ENCODE measurements at regions not wholly inside any gene's neighbourhood (a gene's known extent, or its start where the extent isn't known, plus 50 kb on each side); places are given as distances from the start of the nearest gene placed in this dataset.

DNA sequence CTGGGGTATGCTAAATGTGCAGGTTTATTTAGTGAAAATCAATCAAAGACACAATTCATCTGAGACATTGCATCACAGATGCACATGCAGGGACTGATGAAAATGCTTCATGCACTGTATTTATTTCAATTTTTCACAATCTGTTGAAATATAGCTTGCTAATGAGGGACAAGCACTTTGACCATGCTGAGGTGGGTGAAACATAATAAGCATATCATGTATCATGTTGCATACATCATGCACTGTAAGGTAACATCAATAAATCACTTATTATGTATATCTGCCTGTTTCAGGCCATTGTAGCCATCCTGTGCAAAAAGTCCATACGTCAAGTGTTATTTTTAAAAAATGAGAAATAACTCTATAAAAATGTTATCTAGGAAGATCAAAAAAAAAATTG is 426.9 kb upstream of the PCDH15 start:
- Histone ChIP-seq H3K36me3 (no peaks in the 10 kb centered on the region), H3K4me1 (no peaks in the 10 kb centered on the region), H3K9me3 (no peaks in the 10 kb centered on the region), H3K27me3 (no peaks in the 10 kb centered on the region), H3K27ac (no peak overlapping the region), H3K4me3 (no peak overlapping the region)
- 0 to 21% methylated on average over 1 of the region's 1 CpG for WGBS, 2 donors
- no peak for TF ChIP-seq POLR2A (IDR thresholded peaks at IDR 0.05)
- TF ChIP-seq, protein P1, sequence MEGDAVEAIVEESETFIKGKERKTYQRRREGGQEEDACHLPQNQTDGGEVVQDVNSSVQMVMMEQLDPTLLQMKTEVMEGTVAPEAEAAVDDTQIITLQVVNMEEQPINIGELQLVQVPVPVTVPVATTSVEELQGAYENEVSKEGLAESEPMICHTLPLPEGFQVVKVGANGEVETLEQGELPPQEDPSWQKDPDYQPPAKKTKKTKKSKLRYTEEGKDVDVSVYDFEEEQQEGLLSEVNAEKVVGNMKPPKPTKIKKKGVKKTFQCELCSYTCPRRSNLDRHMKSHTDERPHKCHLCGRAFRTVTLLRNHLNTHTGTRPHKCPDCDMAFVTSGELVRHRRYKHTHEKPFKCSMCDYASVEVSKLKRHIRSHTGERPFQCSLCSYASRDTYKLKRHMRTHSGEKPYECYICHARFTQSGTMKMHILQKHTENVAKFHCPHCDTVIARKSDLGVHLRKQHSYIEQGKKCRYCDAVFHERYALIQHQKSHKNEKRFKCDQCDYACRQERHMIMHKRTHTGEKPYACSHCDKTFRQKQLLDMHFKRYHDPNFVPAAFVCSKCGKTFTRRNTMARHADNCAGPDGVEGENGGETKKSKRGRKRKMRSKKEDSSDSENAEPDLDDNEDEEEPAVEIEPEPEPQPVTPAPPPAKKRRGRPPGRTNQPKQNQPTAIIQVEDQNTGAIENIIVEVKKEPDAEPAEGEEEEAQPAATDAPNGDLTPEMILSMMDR (IDR thresholded peaks at IDR 0.05), result no peak
- intact Hi-C loops (cut with DNase I), result no loop called here
- no peak for DNase-seq

DNA sequence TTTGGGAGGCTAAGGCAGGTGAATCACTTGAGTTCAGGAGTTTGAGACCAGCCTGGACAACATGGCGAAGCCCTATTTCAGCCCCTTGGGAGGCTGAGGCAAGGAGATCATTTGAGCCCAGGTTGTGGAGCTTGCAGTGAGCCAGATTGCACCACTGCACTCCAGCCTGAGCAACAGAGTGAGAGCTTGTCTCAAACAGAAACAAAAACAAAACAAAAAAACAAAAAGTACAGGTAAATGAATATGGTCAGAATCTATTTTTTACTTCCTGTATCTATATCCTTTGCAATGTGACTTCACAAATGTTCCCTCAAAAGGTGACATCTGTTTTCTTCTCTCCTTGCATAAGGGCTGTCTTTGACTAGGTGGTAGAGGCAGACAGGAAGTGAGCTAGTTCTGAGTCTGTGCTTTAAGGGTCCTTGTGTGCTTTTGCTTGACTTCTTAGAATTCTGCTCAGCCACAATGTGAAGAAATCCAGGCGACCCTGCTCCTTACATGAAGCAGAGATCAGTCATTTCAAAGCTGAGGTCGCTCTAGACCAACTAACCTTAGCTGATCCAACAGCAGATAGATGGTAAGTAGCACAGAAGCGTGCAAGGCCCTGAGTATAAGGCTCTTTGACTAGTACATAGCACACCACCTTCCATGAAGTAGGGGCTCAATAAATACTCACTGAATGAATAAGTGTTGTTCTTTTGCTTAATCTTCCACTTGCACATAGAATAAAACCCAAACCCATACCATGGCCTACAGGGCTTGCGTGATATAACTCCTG is 423.2 kb upstream of the PCDH15 start:
- no peaks in the 10 kb centered on the region for H3K4me1 ChIP-seq
- TF ChIP-seq, protein P1 (IDR thresholded peaks at IDR 0.05), result no peak
- TF ChIP-seq POLR2A (IDR thresholded peaks at IDR 0.05), result no peak
- no peaks in the 10 kb centered on the region for H3K27me3 ChIP-seq
- no peaks in the 10 kb centered on the region for H3K36me3 ChIP-seq
- H3K9me3 ChIP-seq, result no peaks in the 10 kb centered on the region
- WGBS, 2 donors, result 74 to 93% methylated on average over 3 to 4 of the region's 5 CpGs
- intact Hi-C loops (cut with DNase I), result no loop called here
- H3K27ac ChIP-seq, result no peak overlapping the region
- no peak overlapping the region for H3K4me3 ChIP-seq
- no peak for DNase-seq

DNA sequence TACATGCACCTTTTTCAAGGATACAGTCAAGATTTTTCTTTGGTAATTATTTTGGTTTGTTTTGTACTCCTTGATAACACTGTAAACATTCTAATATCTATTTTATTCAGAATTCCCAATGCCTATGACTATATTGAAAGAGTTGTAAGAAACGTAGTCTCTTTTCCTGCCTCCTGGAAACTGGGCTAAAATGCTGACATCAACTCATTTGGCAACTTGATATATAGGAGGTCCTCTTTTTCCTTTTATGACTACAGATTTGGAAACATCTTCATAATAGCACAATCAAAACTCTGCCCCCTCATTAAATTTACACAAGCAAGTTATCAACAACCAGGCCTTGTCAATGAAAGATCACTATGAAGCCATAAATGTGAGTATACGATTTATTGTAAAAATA is 422.3 kb upstream of the PCDH15 start:
- Histone ChIP-seq H3K27me3 (no peaks in the 10 kb centered on the region), H3K4me3 (no peak overlapping the region), H3K9me3 (no peaks in the 10 kb centered on the region), H3K36me3 (no peaks in the 10 kb centered on the region), H3K27ac (no peak overlapping the region), H3K4me1 (no peaks in the 10 kb centered on the region)
- no peak for DNase-seq
- intact Hi-C loops (cut with DNase I), result no loop called here
- 61 to 78% methylated on average over 2 of the region's 2 CpGs for WGBS, 2 donors
- TF ChIP-seq, protein P1 (IDR thresholded peaks at IDR 0.05), result no peak
- no peak for TF ChIP-seq POLR2A (IDR thresholded peaks at IDR 0.05)

DNA sequence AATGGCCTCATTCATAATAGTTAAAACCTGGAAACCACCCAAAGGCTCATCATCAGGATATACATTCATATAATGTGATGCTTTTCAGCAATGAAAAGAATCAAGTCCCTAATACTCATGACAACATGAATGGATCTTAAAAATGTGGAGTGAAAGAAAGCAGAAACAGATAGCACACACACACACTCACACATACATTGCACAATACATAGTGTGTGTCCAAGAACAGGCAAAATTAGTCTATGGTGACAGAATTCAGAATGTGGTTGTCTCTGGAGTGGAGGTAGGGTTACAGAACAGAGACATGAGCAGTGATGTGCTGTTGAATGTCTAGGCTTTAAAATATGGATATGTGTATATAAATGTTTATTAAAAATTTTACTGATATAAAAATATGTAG is 419.9 kb upstream of the PCDH15 start:
- no peak overlapping the region for H3K27ac ChIP-seq
- intact Hi-C loops (cut with DNase I), result no loop called here
- DNase-seq, result no peak
- no peaks in the 10 kb centered on the region for H3K4me1 ChIP-seq
- no peaks in the 10 kb centered on the region for H3K36me3 ChIP-seq
- TF ChIP-seq, protein P1 (IDR thresholded peaks at IDR 0.05), result no peak
- no peak for TF ChIP-seq POLR2A (IDR thresholded peaks at IDR 0.05)
- no peaks in the 10 kb centered on the region for H3K27me3 ChIP-seq
- no peaks in the 10 kb centered on the region for H3K9me3 ChIP-seq
- no peak overlapping the region for H3K4me3 ChIP-seq

DNA sequence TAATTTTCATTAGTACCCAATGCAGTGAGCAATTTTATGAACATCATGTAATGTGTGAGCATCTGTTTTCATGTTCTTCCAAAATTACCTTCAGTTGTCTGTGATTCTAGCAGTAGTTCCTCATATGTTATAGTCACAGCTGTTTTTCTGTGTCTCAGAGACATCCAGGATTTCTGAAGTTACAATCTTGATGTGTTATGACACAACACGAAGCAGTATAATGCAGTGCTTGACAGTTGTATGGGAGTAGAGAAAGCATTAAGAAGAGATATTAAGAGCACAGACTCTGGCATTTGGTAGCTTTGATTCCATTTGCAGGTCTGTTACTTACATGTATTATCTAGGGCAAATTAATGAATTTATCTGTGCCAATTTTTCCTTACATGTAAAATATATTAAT is 414.7 kb upstream of the PCDH15 start:
- H3K36me3 ChIP-seq, result no peaks in the 10 kb centered on the region
- DNase-seq, result no peak
- intact Hi-C loops (cut with DNase I), result no loop called here
- H3K27ac ChIP-seq, result no peak overlapping the region
- no peaks in the 10 kb centered on the region for H3K9me3 ChIP-seq
- H3K4me3 ChIP-seq, result no peak overlapping the region
- TF ChIP-seq POLR2A (IDR thresholded peaks at IDR 0.05), result no peak
- no peaks in the 10 kb centered on the region for H3K27me3 ChIP-seq
- WGBS, 2 donors, result 61 to 80% methylated on average over 1 of the region's 1 CpG
- H3K4me1 ChIP-seq, result no peaks in the 10 kb centered on the region

DNA sequence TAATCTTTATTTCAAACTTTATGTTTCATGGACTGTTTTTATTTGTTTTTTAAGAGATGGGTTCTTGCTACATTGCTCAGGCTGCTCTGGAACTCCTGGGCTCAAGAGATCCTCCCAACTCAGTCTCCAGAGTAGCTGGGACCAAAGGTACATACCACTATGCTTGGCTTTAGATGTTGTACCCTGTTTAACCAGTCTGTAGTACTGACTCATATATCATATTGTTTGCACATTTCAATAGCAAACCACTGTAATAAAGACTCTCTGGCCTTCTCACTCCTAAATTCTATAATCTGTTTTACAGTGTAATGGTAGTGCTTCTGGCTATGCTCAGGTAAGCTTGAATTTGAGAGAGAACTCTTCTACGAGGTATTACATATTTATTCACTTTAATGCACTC is 413.6 kb upstream of the PCDH15 start:
- Histone ChIP-seq H3K4me3 (no peak overlapping the region), H3K27ac (no peak overlapping the region), H3K27me3 (no peaks in the 10 kb centered on the region), H3K9me3 (no peaks in the 10 kb centered on the region), H3K4me1 (no peaks in the 10 kb centered on the region), H3K36me3 (no peaks in the 10 kb centered on the region)
- intact Hi-C loops (cut with DNase I), result no loop called here
- no peak for DNase-seq
- no peak for TF ChIP-seq POLR2A (IDR thresholded peaks at IDR 0.05)
- TF ChIP-seq, protein P1 (IDR thresholded peaks at IDR 0.05), result no peak
- 48 to 61% methylated on average over 1 of the region's 1 CpG for WGBS, 2 donors

Measured in esophagus squamous epithelium (tissue), 5 donors.